HUES48 (cell line): ENCODE measurements at regions not wholly inside any gene's neighbourhood (a gene's known extent, or its start where the extent isn't known, plus 50 kb on each side); places are given as distances from the start of the nearest gene placed in this dataset.

ENCODE experiments used
- H3K27ac ChIP-seq: one replicate; pipeline ENCODE4 v1.7.0; 2013; ENCODE audit warnings: low read depth, low read length, inconsistent platforms
- H3K27me3 ChIP-seq: 2 replicates; pipeline ENCODE4 v1.6.1; 2013; ENCODE audit warnings: mild to moderate bottlenecking, low read length; ENCODE audit not compliant: control insufficient read depth, insufficient read depth
- H3K36me3 ChIP-seq: 2 replicates; pipeline ENCODE4 v1.6.1; 2013; ENCODE audit warnings: low read length; ENCODE audit not compliant: control insufficient read depth, insufficient read depth
- H3K4me1 ChIP-seq: 2 replicates; pipeline ENCODE4 v1.6.1; 2013; ENCODE audit warnings: mild to moderate bottlenecking, low read length; ENCODE audit not compliant: control insufficient read depth, insufficient read depth
- H3K4me3 ChIP-seq: 2 replicates; pipeline ENCODE4 v1.5.1; 2013; ENCODE audit warnings: mild to moderate bottlenecking, low read depth, low read length
- H3K9ac ChIP-seq: 2 replicates; pipeline ENCODE4 v1.6.1; 2013; ENCODE audit warnings: mild to moderate bottlenecking, low read depth, low read length, moderate library complexity
- H3K9me3 ChIP-seq: 2 replicates; pipeline ENCODE4 v1.6.1; 2013; ENCODE audit warnings: low read length; ENCODE audit not compliant: control insufficient read depth, insufficient read depth

- Histone ChIP-seq H3K27ac (no peak overlapping the region), H3K9me3 (no peaks in the 10 kb centered on the region), H3K4me3 (no peak overlapping the region), H3K27me3 (no peaks in the 10 kb centered on the region), H3K36me3 (no peaks in the 10 kb centered on the region), H3K9ac (no peak overlapping the region), H3K4me1 (peaks cover 12% of the 10 kb centered on the region; the same call in 1 of the 2 replicates)
Measured at GRCh38 chr15:91556926-91557325, 296.6 kb upstream of the SLCO3A1 start.

GRCh38 chr15:91559066-91559465, 294.4 kb upstream of the SLCO3A1 start:
- Histone ChIP-seq H3K4me3 (no peak overlapping the region), H3K9ac (no peak overlapping the region), H3K27ac (no peak overlapping the region), H3K27me3 (no peaks in the 10 kb centered on the region), H3K36me3 (no peaks in the 10 kb centered on the region), H3K9me3 (no peaks in the 10 kb centered on the region), H3K4me1 (peaks cover 12% of the 10 kb centered on the region)

- Histone ChIP-seq H3K9me3 (no peaks in the 10 kb centered on the region), H3K4me3 (no peak overlapping the region), H3K4me1 (peaks cover 4% of the 10 kb centered on the region; the same call in 1 of the 2 replicates), H3K27me3 (no peaks in the 10 kb centered on the region), H3K27ac (no peak overlapping the region), H3K9ac (no peak overlapping the region), H3K36me3 (no peaks in the 10 kb centered on the region)
Measured at GRCh38 chr15:91561371-91562100, 292.0 kb upstream of the SLCO3A1 start.

- H3K27me3 ChIP-seq = no peaks in the 10 kb centered on the region
- H3K4me1 ChIP-seq = peaks cover 4% of the 10 kb centered on the region; the same call in 1 of the 2 replicates
- no peak overlapping the region for H3K4me3 ChIP-seq
- no peak overlapping the region for H3K27ac ChIP-seq
- H3K9me3 ChIP-seq = no peaks in the 10 kb centered on the region
- no peak overlapping the region for H3K9ac ChIP-seq
- H3K36me3 ChIP-seq = no peaks in the 10 kb centered on the region
Measured at GRCh38 chr15:91562698-91563097, 290.8 kb upstream of the SLCO3A1 start.

- Histone ChIP-seq H3K36me3 (no peaks in the 10 kb centered on the region), H3K27me3 (no peaks in the 10 kb centered on the region), H3K27ac (no peak overlapping the region), H3K4me3 (no peak overlapping the region), H3K9me3 (no peaks in the 10 kb centered on the region), H3K4me1 (peaks cover 4% of the 10 kb centered on the region; the same call in 1 of the 2 replicates), H3K9ac (no peak overlapping the region)
Measured at GRCh38 chr15:91564631-91565030, 288.9 kb upstream of the SLCO3A1 start.

- no peak overlapping the region for H3K27ac ChIP-seq
- H3K27me3 ChIP-seq = no peaks in the 10 kb centered on the region
- peaks cover 4% of the 10 kb centered on the region; the same call in 1 of the 2 replicates for H3K4me1 ChIP-seq
- H3K9ac ChIP-seq = no peak overlapping the region
- H3K9me3 ChIP-seq = no peaks in the 10 kb centered on the region
- no peaks in the 10 kb centered on the region for H3K36me3 ChIP-seq
- H3K4me3 ChIP-seq = no peak overlapping the region
Measured at GRCh38 chr15:91566141-91566540, 287.4 kb upstream of the SLCO3A1 start.

DNA sequence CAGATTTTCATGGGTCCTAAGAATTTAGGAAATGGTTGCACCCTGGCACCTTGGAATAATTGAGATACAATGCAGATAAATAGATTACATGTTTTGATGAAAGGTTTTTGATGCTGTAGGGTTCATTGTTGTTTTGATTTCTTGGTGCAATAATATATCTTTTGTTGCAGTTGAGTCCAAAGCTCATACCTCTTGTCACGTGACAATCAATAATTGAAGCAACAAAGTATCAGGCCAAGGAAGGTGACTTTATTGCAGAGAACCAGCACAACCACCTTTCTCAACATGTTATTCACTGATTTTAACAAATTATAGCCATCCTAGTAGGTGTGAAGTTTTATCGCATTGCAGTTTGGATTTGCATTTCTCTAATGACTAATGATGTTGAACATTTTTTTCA, 285.5 kb upstream of the SLCO3A1 start:
- no peak overlapping the region for H3K27ac ChIP-seq
- H3K36me3 ChIP-seq = no peaks in the 10 kb centered on the region
- no peak overlapping the region for H3K4me3 ChIP-seq
- H3K4me1 ChIP-seq = no peaks in the 10 kb centered on the region
- H3K27me3 ChIP-seq = no peaks in the 10 kb centered on the region
- no peak overlapping the region for H3K9ac ChIP-seq
- H3K9me3 ChIP-seq = no peaks in the 10 kb centered on the region

DNA sequence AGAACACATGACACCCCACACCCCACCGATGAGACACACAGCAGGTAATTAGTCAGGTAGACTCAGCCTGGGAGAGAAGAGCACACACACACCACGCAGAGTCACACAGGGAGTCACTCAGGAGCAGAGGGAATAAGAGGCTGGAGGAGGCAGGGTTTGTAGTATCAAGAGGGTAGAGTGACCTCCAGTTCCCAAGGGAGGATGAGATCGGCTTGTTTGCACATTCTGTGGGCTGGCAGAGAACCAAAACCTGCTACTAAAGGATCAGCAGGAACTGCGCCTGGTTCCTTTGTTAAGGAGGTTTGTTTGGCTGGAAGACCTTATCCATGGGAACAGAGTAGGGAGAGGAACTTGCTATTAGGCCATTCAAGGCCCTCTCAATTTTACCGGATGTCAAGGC, 281.4 kb upstream of the SLCO3A1 start:
- no peak overlapping the region for H3K27ac ChIP-seq
- H3K27me3 ChIP-seq = no peaks in the 10 kb centered on the region
- no peaks in the 10 kb centered on the region for H3K36me3 ChIP-seq
- H3K4me3 ChIP-seq = no peak overlapping the region
- H3K9ac ChIP-seq = no peak overlapping the region
- H3K4me1 ChIP-seq = no peaks in the 10 kb centered on the region
- no peaks in the 10 kb centered on the region for H3K9me3 ChIP-seq

DNA sequence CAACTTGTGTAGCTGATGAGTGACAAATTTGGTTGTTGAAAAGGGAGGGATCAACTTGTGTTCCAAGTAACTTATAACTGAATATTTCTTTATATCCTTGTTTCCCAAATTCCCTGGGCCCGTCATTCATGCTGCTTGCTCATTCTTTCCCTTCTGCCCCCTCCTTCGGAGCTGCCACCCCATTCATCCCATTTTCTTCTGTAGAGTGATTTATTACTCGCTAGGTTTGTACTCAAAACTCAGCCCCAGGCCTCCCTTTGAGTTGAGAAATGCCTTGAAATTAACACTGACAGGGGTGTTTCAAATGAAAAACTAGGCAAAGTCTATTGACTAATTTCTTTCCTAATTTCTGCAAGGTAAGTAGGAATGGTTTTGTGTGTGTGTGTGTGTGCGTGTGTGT, 277.4 kb upstream of the SLCO3A1 start:
- Histone ChIP-seq H3K9ac (no peak overlapping the region), H3K4me1 (no peaks in the 10 kb centered on the region), H3K4me3 (no peak overlapping the region), H3K27me3 (no peaks in the 10 kb centered on the region), H3K27ac (no peak overlapping the region), H3K36me3 (no peaks in the 10 kb centered on the region), H3K9me3 (no peaks in the 10 kb centered on the region)

DNA sequence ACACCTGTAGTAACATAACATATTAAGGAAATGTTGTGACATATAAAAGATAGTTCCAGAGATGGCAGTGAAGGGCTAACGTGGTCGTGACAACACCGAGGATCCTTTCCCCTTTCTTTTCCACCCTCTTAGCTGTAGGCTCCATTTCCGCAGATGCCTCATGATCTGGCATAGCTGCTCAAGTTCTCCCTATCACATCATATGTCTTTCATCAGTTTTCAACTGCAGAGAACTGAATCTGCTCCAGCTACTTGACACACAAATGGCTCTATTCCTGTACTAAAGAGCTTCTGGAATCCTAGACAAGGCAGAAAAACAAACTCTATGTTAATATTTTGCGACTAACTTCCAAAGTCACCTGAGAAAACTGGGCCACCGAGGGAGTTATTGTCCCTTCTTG, 275.0 kb upstream of the SLCO3A1 start:
- Histone ChIP-seq H3K27ac (no peak overlapping the region), H3K36me3 (no peaks in the 10 kb centered on the region), H3K9ac (no peak overlapping the region), H3K4me1 (no peaks in the 10 kb centered on the region), H3K9me3 (no peaks in the 10 kb centered on the region), H3K27me3 (no peaks in the 10 kb centered on the region), H3K4me3 (no peak overlapping the region)

- no peaks in the 10 kb centered on the region for H3K36me3 ChIP-seq
- no peaks in the 10 kb centered on the region for H3K9me3 ChIP-seq
- H3K9ac ChIP-seq = no peak overlapping the region
- no peaks in the 10 kb centered on the region for H3K4me1 ChIP-seq
- H3K27ac ChIP-seq = no peak overlapping the region
- H3K27me3 ChIP-seq = no peaks in the 10 kb centered on the region
- no peak overlapping the region for H3K4me3 ChIP-seq
Measured at GRCh38 chr15:91584895-91585294, 268.6 kb upstream of the SLCO3A1 start.
